ENCODE measurements at regions not wholly inside any gene's neighbourhood (a gene's known extent, or its start where the extent isn't known, plus 50 kb on each side); places are given as distances from the start of the nearest gene placed in this dataset.

- no peak for TF ChIP-seq SP4 (IDR thresholded peaks at IDR 0.05; ENCODE audit: low read length)
These were observed 223.8 kb upstream of the FN1 start (continued) for GRCh38 chr2:215659650-215660049.

Data from H1 (cell line).